Transverse colon (tissue), 4 donors: ENCODE measurements at regions not wholly inside any gene's neighbourhood (a gene's known extent, or its start where the extent isn't known, plus 50 kb on each side); places are given as distances from the start of the nearest gene placed in this dataset.

ENCODE experiments used
- DNase-seq: peaks from one replicate; pipeline ENCODE4 v3.0.0-alpha.2; 2019
- H3K27ac ChIP-seq, 4 donors: fragments of 200-600 bp; sonication (generic); 2 replicates each; pipeline ENCODE4 v1.5.1; 2016 to 2018; ENCODE audit warnings: inconsistent platforms in 4 of 4
- H3K27me3 ChIP-seq: fragments of 200-600 bp; sonication (generic); 2 replicates; pipeline ENCODE4 v1.5.1; 2017; ENCODE audit warnings: inconsistent platforms
- H3K36me3 ChIP-seq, 4 donors: fragments of 200-600 bp; sonication (generic); 2 replicates each; pipeline ENCODE4 v1.5.1; 2017 to 2019; ENCODE audit warnings: inconsistent platforms in 4 of 4
- H3K4me1 ChIP-seq, 4 donors: fragments of 200-600 bp; sonication (generic); 2 replicates each; pipeline ENCODE4 v1.5.1; 2017 to 2020; ENCODE audit warnings: inconsistent platforms in 4 of 4
- H3K4me3 ChIP-seq, 4 donors: fragments of 200-600 bp; sonication (generic); 1 replicate in 1 of 4; 2 replicates in 3 of 4; pipeline versions ENCODE4 v1.5.1 to v1.6.1; 2017 to 2019; ENCODE audit warnings: inconsistent platforms in 4 of 4
- H3K9me3 ChIP-seq, 2 donors: fragments of 200-600 bp; sonication (generic); 2 replicates each; pipeline ENCODE4 v1.5.1; 2017 to 2019; ENCODE audit warnings: inconsistent platforms in 2 of 2
- EP300 ChIP-seq: sonication (generic); formaldehyde crosslinking; IDR thresholded peaks from one replicate; pipeline ENCODE4 v1.6.1; 2017; ENCODE audit warnings: antibody characterized with exemption, low read depth
- POLR2A ChIP-seq: fragments of 450-650 bp; IDR thresholded peaks from one replicate; pipeline ENCODE4 v1.6.1; 2016; ENCODE audit warnings: antibody characterized with exemption, mild to moderate bottlenecking, moderate library complexity
- POLR2AphosphoS5 ChIP-seq, 3 donors: sonication (generic); formaldehyde crosslinking; IDR thresholded peaks; one replicate each; pipeline ENCODE4 v1.6.1; 2016; ENCODE audit warnings: antibody characterized with exemption in 3 of 3
- WGBS, 2 donors: methylation state at CpG; one replicate each; pipeline ENCODE4 v1.1.5; 2018; ENCODE audit warnings: low coverage in 1 of 2; 5-methylcytosine and 5-hydroxymethylcytosine counted together
- in situ Hi-C, 4 donors: fragments of 200-750 bp; cut with MboI; loops; one replicate each; pipeline versions ENCODE4 v1.15.0 to v1.15.1; 2017; ENCODE audit warnings: low sequenced_read_pairs in 3 of 4, low pct_ligation_motif_present in 1 of 4, low pct_unique_long_range_greater_than_20kb in 1 of 4
- intact Hi-C: fragments of 100-400 bp; cut with DNase I; formaldehyde crosslinking; loops from one replicate; pipeline ENCODE4 v1.15.1; 2023; ENCODE audit warnings: low total_unique reads
- TF ChIP-seq, protein P1 (sequence below), 5 experiments: fragments of 200-600 bp in 3 of 5; fragments of 450-650 bp in 2 of 5; sonication (generic) in 3 of 5; IDR thresholded peaks; 1 replicate in 2 of 5; 2 replicates in 3 of 5; pipeline ENCODE4 v1.5.1; 2016 to 2017; ENCODE audit warnings: antibody characterized with exemption in 5 of 5, inconsistent platforms in 3 of 5, mild to moderate bottlenecking in 2 of 5, moderate library complexity in 1 of 5

GRCh38 chr14:53871951-53872350, 84.7 kb downstream of the BMP4 start:
- no peaks in the 10 kb centered on the region for H3K36me3 ChIP-seq
- H3K4me1 ChIP-seq = no peaks in the 10 kb centered on the region
- WGBS, 2 donors = 50 to 78% methylated on average over 1 to 2 of the region's 2 CpGs
- intact Hi-C loops = no loop called here
- in situ Hi-C loops = no loop called here
- TF ChIP-seq, protein P1, sequence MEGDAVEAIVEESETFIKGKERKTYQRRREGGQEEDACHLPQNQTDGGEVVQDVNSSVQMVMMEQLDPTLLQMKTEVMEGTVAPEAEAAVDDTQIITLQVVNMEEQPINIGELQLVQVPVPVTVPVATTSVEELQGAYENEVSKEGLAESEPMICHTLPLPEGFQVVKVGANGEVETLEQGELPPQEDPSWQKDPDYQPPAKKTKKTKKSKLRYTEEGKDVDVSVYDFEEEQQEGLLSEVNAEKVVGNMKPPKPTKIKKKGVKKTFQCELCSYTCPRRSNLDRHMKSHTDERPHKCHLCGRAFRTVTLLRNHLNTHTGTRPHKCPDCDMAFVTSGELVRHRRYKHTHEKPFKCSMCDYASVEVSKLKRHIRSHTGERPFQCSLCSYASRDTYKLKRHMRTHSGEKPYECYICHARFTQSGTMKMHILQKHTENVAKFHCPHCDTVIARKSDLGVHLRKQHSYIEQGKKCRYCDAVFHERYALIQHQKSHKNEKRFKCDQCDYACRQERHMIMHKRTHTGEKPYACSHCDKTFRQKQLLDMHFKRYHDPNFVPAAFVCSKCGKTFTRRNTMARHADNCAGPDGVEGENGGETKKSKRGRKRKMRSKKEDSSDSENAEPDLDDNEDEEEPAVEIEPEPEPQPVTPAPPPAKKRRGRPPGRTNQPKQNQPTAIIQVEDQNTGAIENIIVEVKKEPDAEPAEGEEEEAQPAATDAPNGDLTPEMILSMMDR (IDR thresholded peaks at IDR 0.05) = no peak
- no peak for TF ChIP-seq POLR2AphosphoS5 (IDR thresholded peaks at IDR 0.05)
- no peak for TF ChIP-seq POLR2A
- no peak for TF ChIP-seq EP300
- H3K27ac ChIP-seq = no peak overlapping the region
- H3K27me3 ChIP-seq = no peaks in the 10 kb centered on the region
- no peak overlapping the region for H3K4me3 ChIP-seq
- DNase-seq = no peak
- no peaks in the 10 kb centered on the region for H3K9me3 ChIP-seq

- no peak for DNase-seq
- intact Hi-C loops (no loop called here), in situ Hi-C loops (no loop called here)
- Histone ChIP-seq H3K9me3 (no peaks in the 10 kb centered on the region), H3K36me3 (no peaks in the 10 kb centered on the region), H3K4me1 (no peaks in the 10 kb centered on the region), H3K27me3 (no peaks in the 10 kb centered on the region), H3K4me3 (no peak overlapping the region), H3K27ac (no peak overlapping the region)
- 79% methylated on average over 3 of the region's 3 CpGs; no CpG with 5 or more reads in 1 of the 2 donors for WGBS, 2 donors
- TF ChIP-seq, protein P1 (IDR thresholded peaks at IDR 0.05) = no peak
- TF ChIP-seq POLR2A = no peak
- no peak for TF ChIP-seq EP300
- TF ChIP-seq POLR2AphosphoS5 (IDR thresholded peaks at IDR 0.05) = no peak
Measured at GRCh38 chr14:53871011-53871410, 85.6 kb downstream of the BMP4 start.

DNA sequence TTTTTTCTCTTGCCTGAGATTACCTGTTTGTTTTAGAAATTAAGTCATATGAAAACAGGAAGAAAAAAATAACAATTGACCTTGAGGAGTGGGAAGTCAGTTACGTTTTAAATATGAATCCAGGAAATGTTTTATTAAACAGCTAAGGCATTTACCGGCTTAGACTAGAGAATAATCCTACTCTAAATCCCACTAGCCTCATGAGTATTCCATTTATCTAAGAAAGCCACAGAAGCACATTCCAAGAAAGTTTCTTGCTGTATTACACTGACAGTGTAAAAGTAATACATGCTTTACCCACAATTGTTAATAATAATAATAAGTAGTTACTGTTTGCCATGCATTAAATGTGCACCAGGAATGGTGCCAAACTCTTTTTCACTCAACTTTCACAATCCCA, 90.9 kb downstream of the BMP4 start:
- TF ChIP-seq POLR2AphosphoS5 (IDR thresholded peaks at IDR 0.05) (no peak), POLR2A (no peak), EP300 (no peak)
- TF ChIP-seq, protein P1 (IDR thresholded peaks at IDR 0.05) = no peak
- no peak for DNase-seq
- Histone ChIP-seq H3K27me3 (no peaks in the 10 kb centered on the region), H3K36me3 (no peaks in the 10 kb centered on the region), H3K4me3 (no peak overlapping the region), H3K4me1 (no peaks in the 10 kb centered on the region), H3K9me3 (no peaks in the 10 kb centered on the region), H3K27ac (no peak overlapping the region)
- intact Hi-C loops = no loop called here
- in situ Hi-C loops = no loop called here
- 48 to 56% methylated on average over 2 of the region's 2 CpGs for WGBS, 2 donors

GRCh38 chr14:53861781-53862180, 94.8 kb downstream of the BMP4 start:
- WGBS, 2 donors = 84 to 86% methylated on average over 3 to 5 of the region's 5 CpGs
- intact Hi-C loops = no loop called here
- Histone ChIP-seq H3K27ac (no peak overlapping the region), H3K4me3 (no peak overlapping the region), H3K9me3 (no peaks in the 10 kb centered on the region), H3K27me3 (no peaks in the 10 kb centered on the region), H3K4me1 (no peaks in the 10 kb centered on the region), H3K36me3 (no peaks in the 10 kb centered on the region)
- TF ChIP-seq, protein P1 (IDR thresholded peaks at IDR 0.05) = no peak
- TF ChIP-seq POLR2AphosphoS5 (IDR thresholded peaks at IDR 0.05) (no peak), POLR2A (no peak), EP300 (no peak)
- in situ Hi-C loops = no loop called here
- no peak for DNase-seq
